GM12865 (cell line): ENCODE measurements at regions not wholly inside any gene's neighbourhood (a gene's known extent, or its start where the extent isn't known, plus 50 kb on each side); places are given as distances from the start of the nearest gene placed in this dataset.

Experiments
- DNase-seq: peaks from one replicate; pipeline ENCODE4 v3.0.0; 2010; ENCODE audit warnings: low read depth
- H3K4me3 ChIP-seq: 2 replicates; pipeline ENCODE4 v1.5.1; 2011; ENCODE audit warnings: mild to moderate bottlenecking, low read depth, low read length, control low read depth
- TF ChIP-seq, protein P1 (sequence below): IDR thresholded peaks from 2 replicates; pipeline ENCODE4 v1.5.1; 2011; ENCODE audit warnings: low read length, control low read depth, low read depth, inconsistent platforms; ENCODE audit not compliant: insufficient read depth; ENCODE audit errors: missing control alignments

DNA sequence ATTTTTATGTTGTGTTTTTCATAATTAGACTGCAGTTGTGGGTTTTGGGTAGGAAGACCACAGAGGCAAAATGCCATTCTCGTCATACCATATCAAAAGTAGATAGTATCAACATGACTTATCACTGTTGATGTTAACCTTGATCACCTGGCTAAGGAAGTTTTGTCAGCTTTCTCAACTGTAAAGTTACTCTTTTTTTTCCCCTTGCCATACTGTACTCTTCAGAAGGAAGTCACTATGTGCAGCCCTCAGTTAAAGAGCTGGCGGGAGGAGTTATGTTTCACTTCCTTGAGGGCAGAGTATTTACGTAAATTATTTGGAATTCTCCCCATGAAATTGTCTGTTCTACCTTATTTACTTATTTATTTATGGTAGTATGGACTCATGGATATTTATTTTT lies 78.7 kb downstream of the PRORP start:
- peak; percentile 5 for DNase-seq
- TF ChIP-seq, protein P1, sequence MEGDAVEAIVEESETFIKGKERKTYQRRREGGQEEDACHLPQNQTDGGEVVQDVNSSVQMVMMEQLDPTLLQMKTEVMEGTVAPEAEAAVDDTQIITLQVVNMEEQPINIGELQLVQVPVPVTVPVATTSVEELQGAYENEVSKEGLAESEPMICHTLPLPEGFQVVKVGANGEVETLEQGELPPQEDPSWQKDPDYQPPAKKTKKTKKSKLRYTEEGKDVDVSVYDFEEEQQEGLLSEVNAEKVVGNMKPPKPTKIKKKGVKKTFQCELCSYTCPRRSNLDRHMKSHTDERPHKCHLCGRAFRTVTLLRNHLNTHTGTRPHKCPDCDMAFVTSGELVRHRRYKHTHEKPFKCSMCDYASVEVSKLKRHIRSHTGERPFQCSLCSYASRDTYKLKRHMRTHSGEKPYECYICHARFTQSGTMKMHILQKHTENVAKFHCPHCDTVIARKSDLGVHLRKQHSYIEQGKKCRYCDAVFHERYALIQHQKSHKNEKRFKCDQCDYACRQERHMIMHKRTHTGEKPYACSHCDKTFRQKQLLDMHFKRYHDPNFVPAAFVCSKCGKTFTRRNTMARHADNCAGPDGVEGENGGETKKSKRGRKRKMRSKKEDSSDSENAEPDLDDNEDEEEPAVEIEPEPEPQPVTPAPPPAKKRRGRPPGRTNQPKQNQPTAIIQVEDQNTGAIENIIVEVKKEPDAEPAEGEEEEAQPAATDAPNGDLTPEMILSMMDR, result no peak
- no peak overlapping the region for H3K4me3 ChIP-seq

DNA sequence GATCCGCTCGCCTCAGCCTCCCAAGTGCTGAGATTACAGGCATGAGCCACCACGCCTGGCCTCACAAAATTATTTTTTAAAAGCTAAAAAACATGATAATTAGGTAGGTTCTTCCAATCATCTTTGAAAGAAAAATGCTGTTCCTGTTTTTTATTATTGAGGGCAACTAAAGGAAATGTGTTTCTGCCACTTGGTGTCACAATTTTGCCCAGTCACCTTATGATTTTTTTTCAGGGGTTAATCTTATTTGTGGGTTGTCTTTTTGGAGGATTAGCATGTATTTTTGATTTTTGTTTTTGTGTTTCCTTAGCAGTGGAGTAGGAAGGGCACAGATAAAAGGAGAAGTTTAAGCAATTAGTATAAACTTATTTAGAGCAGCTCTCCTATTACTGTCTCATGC lies 79.8 kb downstream of the PRORP start:
- H3K4me3 ChIP-seq, result no peak overlapping the region
- DNase-seq, result no peak
- TF ChIP-seq, protein P1, result no peak

DNA sequence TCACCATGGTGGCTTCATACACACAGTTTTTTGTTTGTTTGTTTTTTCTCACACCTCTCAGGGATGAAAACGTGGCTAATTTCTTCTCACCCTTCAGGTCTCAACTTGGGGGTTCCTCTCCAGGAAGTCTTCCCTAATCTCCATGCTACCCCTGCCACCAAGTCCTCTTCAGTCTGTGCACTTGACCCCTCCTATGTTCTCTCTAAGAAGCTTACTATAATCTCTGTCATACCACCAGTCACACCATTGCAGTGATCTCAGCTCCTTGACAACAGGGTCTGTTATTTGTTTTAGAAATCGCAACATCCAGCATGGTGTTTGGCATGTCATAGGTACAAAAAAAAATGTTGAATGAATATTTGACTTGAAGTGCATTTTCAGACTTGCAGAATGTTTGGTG lies 83.4 kb downstream of the PRORP start:
- DNase-seq, result no peak
- TF ChIP-seq, protein P1, result no peak
- H3K4me3 ChIP-seq, result no peak overlapping the region

DNA sequence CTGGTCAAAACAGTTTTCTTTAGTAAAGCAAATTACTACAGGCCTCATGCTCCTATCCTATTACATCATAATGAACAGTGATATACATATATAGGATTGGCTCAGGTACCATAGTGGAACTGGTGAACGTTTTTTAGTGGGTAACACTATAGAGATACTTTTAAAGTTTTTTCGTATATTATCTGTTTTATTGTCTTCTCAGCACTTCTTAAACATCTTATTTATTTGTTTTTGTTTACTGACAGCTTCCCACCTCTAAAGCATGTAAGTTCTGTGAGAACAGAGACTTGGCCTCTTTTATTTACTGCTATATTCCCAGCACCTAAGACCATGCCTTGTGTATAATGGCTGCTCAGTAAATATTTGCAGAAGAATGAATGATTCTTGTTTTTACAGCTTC lies 81.1 kb upstream of the PSMA6 start:
- TF ChIP-seq, protein P1, result no peak
- no peak for DNase-seq
- H3K4me3 ChIP-seq, result no peak overlapping the region

DNA sequence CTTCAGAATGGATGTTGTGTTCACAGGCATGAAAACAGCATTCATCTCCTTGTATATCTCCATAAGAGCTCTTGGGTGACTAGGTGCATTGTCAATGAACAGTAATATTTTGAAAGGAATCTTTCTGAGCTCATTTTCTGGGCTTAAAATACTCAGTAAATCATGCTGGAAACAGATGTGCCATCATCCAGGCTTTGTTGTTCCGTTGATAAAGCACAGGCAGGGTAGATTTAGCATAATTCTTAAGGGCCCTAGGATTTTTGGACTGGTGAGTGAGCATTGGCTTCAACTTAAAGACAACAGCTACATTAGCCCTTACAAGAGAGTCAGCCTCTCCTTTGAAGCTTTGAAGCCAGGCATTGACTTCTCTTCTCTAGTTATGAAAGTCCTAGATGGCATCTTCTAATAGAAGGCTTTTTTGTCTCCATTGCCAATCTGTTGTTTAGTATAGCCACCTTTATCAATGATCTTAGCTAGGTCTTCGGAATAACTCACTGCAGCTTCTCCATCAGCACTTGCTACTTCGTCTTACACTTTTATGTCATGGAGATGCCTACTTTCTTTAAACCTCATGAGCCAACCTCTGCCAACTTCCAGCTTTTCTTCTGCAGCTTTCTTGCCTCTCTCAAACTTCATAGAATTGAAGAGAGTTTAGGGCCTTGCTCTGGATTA lies 79.6 kb upstream of the PSMA6 start:
- no peak overlapping the region for H3K4me3 ChIP-seq
- TF ChIP-seq, protein P1, result no peak
- DNase-seq, result no peak

DNA sequence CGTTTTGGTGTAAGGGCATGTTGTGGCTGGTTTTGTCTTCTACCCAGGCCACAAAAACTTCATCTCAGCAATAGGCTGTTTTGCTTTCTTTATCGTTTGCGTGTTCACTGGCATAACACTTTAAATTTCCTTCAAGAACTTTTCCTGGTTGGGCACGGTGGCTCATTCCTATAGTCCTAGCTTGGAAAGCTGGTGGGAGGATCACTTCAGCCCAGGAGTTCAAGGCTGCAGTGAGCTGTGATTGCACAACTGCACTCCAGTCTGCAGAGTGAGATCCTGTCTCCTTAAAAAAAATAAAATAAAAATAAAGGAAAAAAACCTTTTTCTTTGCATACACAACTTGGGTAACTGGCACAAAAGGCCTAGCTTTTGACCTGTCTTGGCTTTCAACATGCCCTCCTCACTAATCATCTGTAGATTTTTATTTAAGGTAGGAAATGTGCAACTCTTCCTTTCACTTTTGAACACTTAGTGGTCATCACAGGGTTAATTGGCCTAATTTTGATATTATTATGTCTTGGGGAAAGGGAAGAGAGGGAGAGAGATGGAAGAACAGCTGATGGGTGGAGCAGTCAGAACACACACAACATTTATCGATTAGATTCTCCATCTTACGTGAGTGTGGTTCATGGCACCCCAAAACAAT lies 78.9 kb upstream of the PSMA6 start:
- TF ChIP-seq, protein P1, result no peak
- no peak for DNase-seq
- no peak overlapping the region for H3K4me3 ChIP-seq
